Mammary epithelial cell (primary cell): ENCODE measurements at regions not wholly inside any gene's neighbourhood (a gene's known extent, or its start where the extent isn't known, plus 50 kb on each side); places are given as distances from the start of the nearest gene placed in this dataset.

Experiments
- EZH2 ChIP-seq: IDR thresholded peaks from 2 replicates; pipeline ENCODE4 v1.6.1; 2012; ENCODE audit warnings: low read length, inconsistent platforms, borderline replicate concordance
- TF ChIP-seq, protein P1 (sequence below), 2 donors: IDR thresholded peaks in 1 of 2; conservative IDR thresholded peaks in 1 of 2; 2 replicates each; pipeline ENCODE4 v1.5.1; 2011 to 2012; ENCODE audit warnings: inconsistent platforms in 2 of 2, low read length in 2 of 2, mild to moderate bottlenecking in 2 of 2, control low read depth in 1 of 2, low read depth in 1 of 2; ENCODE audit not compliant: insufficient read depth in 1 of 2; ENCODE audit errors: extremely low read depth in 1 of 2

GRCh38 chr10:6915307-6915706 is 335.2 kb upstream of the PRKCQ start:
- TF ChIP-seq, protein P1, sequence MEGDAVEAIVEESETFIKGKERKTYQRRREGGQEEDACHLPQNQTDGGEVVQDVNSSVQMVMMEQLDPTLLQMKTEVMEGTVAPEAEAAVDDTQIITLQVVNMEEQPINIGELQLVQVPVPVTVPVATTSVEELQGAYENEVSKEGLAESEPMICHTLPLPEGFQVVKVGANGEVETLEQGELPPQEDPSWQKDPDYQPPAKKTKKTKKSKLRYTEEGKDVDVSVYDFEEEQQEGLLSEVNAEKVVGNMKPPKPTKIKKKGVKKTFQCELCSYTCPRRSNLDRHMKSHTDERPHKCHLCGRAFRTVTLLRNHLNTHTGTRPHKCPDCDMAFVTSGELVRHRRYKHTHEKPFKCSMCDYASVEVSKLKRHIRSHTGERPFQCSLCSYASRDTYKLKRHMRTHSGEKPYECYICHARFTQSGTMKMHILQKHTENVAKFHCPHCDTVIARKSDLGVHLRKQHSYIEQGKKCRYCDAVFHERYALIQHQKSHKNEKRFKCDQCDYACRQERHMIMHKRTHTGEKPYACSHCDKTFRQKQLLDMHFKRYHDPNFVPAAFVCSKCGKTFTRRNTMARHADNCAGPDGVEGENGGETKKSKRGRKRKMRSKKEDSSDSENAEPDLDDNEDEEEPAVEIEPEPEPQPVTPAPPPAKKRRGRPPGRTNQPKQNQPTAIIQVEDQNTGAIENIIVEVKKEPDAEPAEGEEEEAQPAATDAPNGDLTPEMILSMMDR (conservative IDR thresholded peaks at IDR 0.05 in 1 of 2, IDR thresholded peaks at IDR 0.05 in 1 of 2; ENCODE audit: extremely low read depth in 1 of 2, insufficient read depth in 1 of 2, low read depth in 1 of 2, low read length in 2 of 2) = no peak
- no peak for TF ChIP-seq EZH2
